GM21447 (cell line): ENCODE measurements at regions not wholly inside any gene's neighbourhood (a gene's known extent, or its start where the extent isn't known, plus 50 kb on each side); places are given as distances from the start of the nearest gene placed in this dataset.
"Not testable (repeated sequence)": the region's sequence is repeated elsewhere in the genome, so short reads cannot be mapped to it uniquely, and the experiment has no call there.

ENCODE experiments used
- ATAC-seq: cut with Tn5 transposase; IDR thresholded peaks from one replicate; pipeline ENCODE4 v1.9.1; 2021; ENCODE audit not compliant: unreplicated experiment

DNA sequence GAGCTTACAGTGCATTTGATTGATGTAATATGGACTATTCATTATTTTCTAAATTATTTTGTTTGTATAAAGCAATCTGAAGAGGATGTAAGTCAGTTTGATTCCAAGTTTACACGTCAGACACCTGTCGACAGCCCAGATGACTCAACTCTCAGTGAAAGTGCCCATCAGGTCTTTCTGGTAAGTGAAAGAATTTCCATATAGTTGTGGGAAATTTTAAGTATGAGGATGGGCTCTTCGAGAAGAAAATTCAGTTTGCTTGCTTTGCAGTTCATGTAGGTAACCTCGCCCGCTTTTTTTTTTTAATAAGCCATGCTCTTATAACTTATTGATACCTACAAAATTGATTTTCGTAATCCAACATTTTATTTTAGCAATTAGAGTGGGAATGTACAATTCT is 151.6 kb downstream of the CDRT15L2 start:
- not testable (repeated sequence) for ATAC-seq

DNA sequence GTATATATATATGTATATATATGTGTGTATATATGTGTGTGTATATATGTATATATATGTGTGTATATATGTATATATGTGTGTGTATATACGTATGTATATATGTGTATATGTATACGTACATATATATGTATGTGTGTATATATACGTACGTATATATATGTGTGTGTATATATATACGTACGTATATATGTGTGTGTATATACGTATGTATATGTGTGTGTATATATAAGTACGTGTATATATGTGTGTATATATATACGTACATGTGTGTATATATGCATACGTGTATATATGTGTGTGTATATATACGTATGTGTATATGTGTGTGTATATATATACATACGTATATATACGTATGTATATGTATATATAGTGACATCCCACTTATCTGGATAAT is 154.4 kb downstream of the CDRT15L2 start:
- no peak for ATAC-seq

DNA sequence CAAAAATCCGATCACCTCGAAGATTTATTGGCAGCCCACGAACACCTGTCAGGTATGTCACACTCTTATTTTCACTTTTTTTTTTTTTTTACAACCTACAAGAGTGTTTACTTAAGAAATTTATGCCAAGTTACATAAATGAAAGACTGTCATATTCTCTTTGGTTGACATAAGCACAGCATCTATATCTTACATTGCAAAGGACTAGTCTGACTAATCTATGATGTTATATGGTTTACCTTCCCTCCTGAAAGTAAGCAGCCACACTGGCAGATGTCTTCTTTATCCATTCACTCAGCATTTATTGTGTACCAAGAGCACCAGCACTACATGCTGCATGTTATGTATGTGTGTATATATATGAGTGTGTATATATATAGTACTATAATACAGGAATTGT is 156.3 kb downstream of the CDRT15L2 start:
- no peak for ATAC-seq

DNA sequence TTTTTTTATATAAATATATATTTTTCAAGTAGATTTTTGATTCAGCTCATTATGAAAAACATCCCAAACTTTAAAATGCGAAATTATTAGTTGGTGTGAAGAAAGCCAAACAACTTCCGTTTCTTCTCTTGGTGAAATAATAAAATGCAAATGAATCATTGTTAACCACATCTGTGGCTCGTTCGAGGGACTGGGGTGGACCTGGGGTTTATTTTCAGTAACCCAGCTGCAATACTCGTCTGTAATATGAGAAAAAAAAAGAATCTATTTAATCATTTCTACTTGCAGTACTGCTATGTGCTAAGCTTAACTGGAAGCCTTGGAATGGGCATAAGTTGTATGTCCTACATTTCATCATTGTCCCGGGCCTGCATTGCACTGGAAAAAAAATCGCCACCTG is 158.1 kb downstream of the CDRT15L2 start:
- not testable (repeated sequence) for ATAC-seq

DNA sequence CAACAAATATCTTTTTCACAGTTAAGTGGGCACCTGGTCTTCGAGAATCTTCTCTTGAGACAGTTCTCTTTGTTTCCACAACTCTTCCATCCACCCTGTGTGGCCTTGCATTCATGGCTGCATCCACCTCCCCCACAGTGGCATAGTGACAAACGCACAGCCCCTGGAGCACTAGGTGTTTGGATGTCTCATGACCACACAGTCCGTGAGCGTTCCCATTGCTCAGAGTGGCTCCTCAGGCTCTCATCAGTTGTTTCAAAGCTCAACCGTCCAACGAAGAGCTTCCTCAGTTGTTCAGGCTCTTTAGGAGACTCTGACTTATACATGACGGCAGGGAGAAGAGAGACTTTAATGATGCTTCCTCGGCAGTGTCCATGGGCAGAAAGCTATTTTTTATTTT is 191.6 kb downstream of the CDRT15L2 start:
- ATAC-seq, result no peak

DNA sequence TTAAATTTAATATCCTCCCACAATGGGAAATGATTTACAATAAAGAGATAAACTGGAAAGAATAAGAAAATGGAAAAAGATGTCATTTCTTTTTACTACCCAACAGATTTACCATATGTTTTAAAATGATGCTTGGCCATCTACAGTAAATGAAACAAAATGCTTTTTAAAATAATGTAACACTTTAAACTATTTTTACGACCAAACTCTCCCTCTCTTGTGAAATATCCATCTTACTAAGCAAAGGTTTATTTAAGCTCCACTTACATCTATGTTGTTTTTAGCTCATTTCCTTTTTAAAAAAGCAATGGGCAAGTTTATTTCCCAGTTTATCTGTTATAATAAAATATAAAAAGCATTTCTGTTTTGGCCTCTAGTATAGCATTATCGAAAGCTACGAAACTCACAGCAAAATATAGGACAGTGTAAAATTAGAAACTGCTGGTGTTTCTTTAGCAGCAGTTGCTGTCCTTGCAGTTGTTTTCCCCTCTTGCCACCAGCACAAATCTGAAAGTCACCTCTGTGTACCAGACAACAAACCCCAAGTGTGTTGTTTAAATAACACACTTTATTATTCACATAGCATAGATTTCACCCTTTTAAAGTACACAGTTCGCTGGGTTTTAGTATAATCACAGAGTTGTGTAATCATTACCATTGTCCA is 195.1 kb downstream of the CDRT15L2 start:
- no peak for ATAC-seq

DNA sequence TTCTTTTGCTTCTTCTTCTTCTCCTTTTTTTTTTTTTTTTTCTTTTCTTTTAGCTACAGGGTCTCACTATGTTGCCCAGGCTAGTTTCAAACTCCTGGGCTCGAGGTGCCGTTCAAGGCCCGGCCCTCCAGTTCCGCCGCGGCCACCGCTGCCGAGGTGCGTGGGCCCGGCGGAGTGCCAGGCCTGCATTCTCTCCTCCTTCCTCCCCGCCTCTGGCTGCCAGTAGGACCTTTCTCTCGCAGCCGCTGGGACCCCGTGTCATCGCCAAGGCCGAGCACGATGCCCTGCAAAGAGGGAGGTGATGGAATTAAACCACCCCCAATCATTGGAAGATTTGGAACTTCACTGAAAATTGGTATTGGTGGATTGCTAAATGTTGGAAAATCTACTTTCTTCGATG is 195.8 kb downstream of the CDRT15L2 start:
- no peak for ATAC-seq

DNA sequence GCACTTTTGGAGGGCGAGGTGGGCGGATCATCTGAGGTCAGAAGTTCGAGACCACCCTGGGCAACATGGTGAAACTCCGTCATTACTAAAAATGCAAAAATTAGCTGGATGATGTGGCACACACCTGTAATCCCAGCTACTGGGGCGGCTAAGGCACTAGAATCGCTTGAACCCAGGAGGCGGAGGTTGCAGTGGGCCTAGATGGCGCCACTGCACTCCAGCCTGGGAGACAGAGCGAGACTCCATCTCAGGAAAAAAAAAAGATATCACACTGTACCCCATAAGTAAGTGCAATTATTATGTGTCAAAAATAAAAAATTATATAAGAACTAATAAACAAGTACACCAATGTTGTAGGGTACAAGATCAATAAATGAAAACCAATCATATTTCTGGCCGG is 200.0 kb downstream of the CDRT15L2 start:
- ATAC-seq, result no peak

DNA sequence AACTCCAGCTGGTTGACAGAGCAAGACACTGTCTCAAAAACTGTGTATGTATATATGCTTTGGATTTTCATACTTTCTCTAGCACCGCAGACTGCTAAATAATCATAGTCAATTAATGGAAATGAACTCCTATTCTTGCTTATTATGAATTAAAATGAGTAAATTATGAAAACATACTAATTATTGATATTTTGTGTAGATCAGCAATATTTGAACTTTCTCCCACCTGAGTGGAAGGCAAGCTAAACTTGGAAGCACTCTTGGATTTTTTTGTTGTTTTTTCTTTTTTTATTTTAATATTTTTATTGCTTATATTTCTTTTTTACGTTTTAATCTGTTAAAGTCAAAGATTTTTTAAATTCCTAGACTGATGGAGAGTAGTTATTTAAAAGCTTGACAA is 201.7 kb downstream of the CDRT15L2 start:
- ATAC-seq, result no peak

DNA sequence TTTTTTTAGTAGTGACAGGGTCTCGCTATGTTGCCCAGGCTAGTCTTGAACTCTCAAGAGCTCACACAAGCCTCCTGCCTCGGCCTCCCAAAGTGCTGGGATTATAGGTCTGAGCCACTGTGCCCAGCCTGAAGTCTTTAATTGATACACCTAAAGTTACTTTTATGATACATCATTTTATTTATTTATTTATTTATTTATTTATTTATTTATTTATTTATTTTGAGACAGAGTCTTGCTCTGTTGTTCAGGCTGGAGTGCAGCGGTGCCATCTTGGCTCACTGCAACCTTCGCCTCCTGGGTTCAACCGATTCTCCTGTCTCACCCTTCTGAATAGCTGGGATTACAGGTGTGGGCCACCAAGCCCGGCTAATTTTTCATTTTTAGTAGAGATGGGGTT is 202.3 kb downstream of the CDRT15L2 start:
- ATAC-seq, result not testable (repeated sequence)

DNA sequence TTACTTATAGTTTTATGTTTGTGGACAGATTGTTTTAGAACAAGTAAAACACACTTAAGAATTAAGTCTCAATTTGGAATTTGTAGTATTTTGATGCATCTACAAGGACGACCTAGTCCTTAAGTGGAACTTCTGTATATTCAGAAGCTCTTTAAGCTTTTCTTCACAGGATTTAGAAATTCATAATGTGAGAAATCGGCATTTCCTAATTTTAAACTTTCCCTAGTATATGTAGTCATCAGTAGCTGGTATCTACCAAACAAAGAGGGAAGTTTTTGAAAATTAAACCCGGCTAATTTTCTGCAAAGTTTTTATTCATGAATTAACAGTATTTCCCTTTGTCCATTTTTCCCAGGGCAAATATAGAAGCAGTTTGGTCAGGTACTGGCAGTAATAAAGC is 203.6 kb downstream of the CDRT15L2 start:
- no peak for ATAC-seq

DNA sequence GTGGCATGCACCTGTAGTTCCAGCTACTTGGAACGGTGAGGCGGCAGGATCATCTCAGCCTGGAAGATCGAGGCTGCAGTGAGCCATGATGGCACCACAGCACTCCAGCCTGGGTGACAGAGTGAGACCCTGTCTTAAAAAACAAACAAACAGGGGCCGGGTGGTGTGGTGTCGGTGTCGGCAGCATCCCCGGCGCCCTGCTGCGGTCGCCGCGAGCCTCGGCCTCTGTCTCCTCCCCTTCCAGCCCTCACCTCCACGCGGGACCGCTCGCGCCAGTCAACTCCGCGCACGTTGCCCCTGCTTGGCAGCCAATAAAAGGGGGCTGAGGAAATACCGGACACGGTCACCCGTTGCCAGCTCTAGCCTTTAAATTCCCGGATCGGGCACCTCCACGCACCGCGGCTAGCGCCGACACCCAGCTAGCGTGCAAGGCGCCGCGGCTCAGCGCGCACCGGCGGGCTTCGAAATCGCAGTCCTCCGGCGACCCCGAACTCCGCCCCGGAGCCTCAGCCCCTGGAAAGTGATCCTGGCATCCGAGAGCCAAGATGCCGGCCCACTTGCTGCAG is 204.7 kb downstream of the CDRT15L2 start:
- ATAC-seq, result no peak

DNA sequence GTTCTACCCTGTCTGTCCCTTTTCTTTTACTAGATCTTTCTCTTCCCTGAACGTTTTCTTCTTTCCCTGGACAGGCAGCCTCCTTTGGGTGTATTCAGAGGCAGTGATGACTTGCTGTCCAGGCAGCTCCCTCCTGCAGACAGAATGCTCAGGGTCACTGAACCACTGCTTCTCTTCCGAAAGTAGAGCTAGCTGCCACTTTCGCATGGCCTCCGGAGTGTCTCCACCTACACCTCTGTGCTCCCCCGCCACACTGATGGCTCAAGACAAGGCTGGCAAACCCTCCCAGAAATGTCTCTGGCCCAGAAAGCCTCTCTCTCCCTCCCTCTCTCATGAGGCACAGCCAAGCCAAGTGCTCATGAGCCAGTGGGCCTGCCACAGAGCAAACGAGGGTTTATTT is 207.8 kb downstream of the CDRT15L2 start:
- ATAC-seq, result no peak

DNA sequence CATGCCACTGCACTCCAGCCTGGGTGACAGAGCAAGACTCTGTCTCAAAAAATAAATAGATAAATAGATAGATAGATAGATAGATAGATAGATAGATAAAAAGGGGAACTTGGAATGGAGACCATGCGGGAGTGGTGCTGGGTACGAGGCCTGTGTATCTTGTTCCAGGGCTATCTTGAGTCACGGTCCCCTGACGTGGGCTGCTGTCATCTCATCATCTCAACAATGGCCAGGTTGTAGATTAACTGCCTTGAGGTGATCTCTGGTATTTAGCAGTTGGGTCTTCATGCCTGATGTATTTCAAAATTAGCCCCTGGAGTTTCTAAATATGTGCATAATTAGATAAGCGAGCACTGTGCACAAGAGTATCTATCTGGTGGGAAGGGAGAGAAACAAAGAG is 212.1 kb downstream of the CDRT15L2 start:
- no peak for ATAC-seq

DNA sequence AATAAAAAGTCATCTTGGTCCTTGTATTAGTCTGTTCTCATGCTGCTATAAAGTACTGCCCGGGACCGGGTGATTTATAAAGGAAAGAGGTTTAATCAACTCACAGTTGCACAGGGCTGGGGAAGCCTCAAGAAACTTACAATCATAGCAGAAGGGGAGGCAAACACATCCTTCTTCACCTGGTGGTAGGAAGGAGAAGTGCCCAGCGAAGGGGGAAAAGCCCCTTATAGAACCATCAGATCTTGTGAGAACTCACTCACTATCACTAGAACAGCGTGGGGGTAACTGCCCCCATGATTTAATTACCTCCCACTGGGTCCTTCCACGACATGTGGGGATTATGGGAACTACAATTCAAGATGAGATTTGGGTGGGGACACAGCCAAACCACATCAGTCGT is 215.0 kb downstream of the CDRT15L2 start:
- ATAC-seq, result not testable (repeated sequence)

DNA sequence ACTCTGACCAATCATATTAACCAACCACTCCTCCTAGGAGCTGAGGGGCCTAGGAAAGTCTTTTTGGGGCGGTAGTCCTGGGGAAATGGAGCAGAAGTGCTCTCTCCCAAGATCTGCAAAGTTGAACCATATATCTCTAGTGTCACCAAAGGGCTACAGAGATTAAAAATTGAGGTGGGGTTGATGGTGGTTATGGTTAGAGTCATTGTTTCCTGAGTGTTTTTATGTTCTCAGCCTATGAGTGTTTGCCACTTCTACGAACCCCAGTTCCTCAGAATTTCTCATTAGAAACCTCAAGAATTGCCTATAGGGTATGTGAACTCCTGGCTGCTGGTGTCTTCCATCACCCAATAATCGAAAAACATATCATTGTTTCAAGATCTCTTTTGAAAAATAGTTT is 217.8 kb downstream of the CDRT15L2 start:
- no peak for ATAC-seq

DNA sequence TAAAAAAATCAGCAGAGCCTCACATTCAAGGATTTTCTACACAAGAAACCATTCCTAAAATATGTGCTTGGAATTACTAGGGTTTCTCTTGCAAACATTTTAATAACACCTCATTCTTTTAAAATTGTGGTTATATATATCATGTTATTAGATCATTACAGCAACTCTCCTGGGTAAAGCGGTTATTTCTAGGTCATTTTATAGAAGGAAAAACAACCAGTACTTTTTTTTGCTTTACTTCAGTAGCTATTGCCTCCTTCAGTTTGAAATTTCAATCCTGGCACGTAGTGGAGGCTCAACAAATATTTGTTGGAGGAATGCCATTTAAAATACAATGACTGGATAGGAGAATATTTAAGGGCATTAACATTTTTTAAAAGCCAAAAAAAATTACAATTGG is 220.6 kb downstream of the CDRT15L2 start:
- no peak for ATAC-seq

DNA sequence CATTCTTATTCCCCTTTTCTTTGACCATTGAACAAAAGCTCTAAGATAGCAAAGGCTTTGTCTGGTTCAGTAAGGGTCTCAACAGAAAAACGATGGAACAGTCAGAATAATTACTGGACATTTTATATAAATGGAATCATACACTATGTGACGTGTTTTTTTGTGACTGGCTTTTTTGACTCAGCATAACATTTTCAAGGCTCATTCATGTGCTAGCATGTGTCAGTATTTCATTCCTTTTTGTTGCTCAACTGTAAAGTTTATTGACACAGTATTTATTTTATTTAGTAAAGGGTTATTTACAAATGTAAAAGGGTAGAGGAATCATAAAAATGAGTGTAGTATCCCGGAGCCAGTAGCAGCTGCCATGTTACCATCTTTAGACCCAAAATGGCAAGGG is 226.2 kb downstream of the CDRT15L2 start:
- no peak for ATAC-seq

DNA sequence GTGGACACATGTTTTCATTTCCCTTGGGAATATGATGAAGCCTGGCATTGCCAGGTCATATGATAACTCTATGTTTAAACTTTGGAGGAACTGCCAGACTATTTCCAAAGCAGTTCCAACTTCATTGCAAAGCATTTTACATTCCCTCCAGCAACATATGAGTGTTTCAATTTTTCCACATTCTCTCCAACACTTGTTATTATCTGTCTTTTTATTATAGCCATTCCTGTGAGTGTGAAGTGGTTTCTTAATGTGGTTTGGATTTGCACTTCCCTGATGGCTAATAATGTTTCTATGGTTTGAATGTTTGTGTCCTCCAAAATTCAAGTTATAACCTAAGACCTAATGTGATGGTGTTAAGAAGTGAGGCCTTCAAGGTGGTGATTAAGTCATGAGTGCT is 228.0 kb downstream of the CDRT15L2 start:
- not testable (repeated sequence) for ATAC-seq

DNA sequence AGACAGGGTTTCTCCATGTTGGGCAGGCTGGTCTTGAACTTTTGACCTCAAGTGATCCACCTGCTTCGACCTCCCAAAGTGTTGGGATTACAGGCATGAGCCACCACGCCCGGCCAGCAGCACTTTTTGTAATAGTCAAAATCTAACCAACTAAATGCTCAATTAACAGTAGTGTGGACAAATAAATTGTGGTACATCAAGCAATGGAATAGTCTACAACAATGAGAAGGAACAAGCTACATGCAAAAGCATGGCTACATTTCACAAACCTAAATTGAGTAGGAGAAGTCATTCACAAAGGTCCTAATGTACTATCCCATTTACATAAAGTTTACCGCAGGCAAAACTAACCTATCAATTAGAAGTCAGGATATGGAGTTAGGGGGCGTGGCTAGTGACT is 227.4 kb downstream of the USP22 start:
- not testable (repeated sequence) for ATAC-seq

DNA sequence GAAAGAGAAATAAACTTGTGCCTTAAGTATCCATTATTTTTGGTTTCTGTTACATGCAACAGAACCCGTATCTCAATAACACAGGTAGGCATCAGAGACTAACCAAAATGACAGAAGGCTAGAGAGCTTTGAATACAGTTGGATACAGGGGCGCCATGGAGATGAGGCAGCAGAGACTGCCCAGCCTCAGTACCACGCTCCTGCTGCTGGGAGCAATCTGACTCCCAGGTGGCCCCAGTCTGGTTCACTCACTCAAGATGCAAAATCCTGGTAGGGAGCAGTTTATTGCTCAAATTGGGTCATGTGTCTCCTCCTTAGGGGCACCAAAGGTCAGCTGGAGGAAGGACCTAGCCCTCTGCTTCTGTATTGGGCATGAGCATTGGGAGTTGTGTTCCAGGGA is 218.9 kb downstream of the USP22 start:
- no peak for ATAC-seq

DNA sequence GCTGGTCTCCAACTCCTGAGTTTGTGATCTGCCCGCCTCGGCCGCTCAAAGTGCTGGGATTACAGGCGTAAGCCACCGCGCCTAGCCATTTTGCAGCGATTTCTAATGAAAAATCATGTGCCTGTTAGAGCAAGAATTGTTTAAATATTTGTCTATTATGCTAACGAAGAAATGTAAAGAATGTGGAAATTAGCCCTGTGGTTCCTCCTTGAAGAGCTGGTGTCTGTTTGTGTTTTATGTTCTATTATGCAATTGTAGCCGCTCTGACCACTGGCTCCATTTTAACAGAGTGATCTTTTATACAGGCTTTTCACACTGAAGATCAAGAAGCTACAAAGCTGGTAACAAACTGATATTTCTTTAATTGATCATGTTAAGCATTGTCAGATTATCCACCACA is 217.3 kb downstream of the USP22 start:
- ATAC-seq, result no peak

DNA sequence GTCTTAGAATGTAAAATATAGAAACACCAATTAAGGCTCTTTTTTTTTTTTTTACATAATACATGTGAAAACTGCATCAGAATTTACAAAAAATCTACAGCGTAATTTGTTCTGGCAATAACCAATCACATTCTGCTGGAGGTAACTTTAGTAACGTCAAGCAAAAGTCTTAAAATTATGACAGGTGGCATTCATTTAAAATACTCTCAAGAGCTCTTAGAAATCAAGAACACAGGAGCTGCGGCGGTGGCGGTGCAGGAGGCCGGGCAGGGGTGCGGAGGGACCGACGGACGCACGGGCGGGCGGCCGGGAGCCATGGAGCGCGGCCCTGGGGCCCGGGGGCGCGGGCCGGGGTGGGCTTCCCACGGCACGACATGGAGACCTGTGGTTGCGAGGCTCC is 202.4 kb downstream of the USP22 start:
- ATAC-seq, result not testable (repeated sequence)
